ENCODE measurements at regions not wholly inside any gene's neighbourhood (a gene's known extent, or its start where the extent isn't known, plus 50 kb on each side); places are given as distances from the start of the nearest gene placed in this dataset.

- TF ChIP-seq GATA2 (IDR thresholded peaks at IDR 0.05; ENCODE audit: low read depth, low read length) (no peak), GATA3 (IDR thresholded peaks at IDR 0.05; ENCODE audit: low read depth, low read length) (no peak)
Observed at GRCh38 chr5:27978322-27978721, 939.9 kb upstream of the CDH9 start.
